Karpas-422 (cell line): ENCODE measurements at regions not wholly inside any gene's neighbourhood (a gene's known extent, or its start where the extent isn't known, plus 50 kb on each side); places are given as distances from the start of the nearest gene placed in this dataset.

Experiments
- DNase-seq: peaks from one replicate; pipeline ENCODE4 v3.0.0-alpha.2; 2015
- H2AFZ ChIP-seq: fragments of 200-600 bp; sonication (generic); 2 replicates; pipeline ENCODE4 v1.6.1; 2014; ENCODE audit warnings: antibody characterized with exemption, low read length, mixed read lengths
- H3K27ac ChIP-seq: fragments of 200-600 bp; sonication (generic); 2 replicates; pipeline ENCODE4 v1.5.1; 2014; ENCODE audit warnings: mild to moderate bottlenecking, low read length, moderate library complexity
- H3K27me3 ChIP-seq: fragments of 200-600 bp; sonication (generic); 2 replicates; pipeline ENCODE4 v1.6.1; 2014; ENCODE audit warnings: low read length, mixed read lengths
- H3K36me3 ChIP-seq: fragments of 200-600 bp; sonication (generic); 2 replicates; pipeline ENCODE4 v1.6.1; 2014; ENCODE audit warnings: low read length, mixed read lengths; ENCODE audit not compliant: insufficient read depth
- H3K4me1 ChIP-seq: fragments of 200-600 bp; sonication (generic); 2 replicates; pipeline ENCODE4 v1.6.1; 2014; ENCODE audit warnings: mild to moderate bottlenecking, low read length, mixed read lengths
- H3K4me2 ChIP-seq: fragments of 200-600 bp; sonication (generic); 2 replicates; pipeline ENCODE4 v1.6.1; 2014; ENCODE audit warnings: low read length, low read depth, mild to moderate bottlenecking; ENCODE audit not compliant: poor library complexity, severe bottlenecking
- H3K4me3 ChIP-seq: fragments of 200-600 bp; sonication (generic); 2 replicates; pipeline ENCODE4 v1.5.1; 2014; ENCODE audit warnings: mild to moderate bottlenecking, antibody characterized with exemption, low read length, mixed read lengths
- H3K79me2 ChIP-seq: fragments of 200-600 bp; sonication (generic); 2 replicates; pipeline ENCODE4 v1.6.1; 2014; ENCODE audit warnings: mild to moderate bottlenecking, low read length, mixed read lengths
- H3K9ac ChIP-seq: fragments of 200-600 bp; sonication (generic); 2 replicates; pipeline ENCODE4 v1.6.0; 2014; ENCODE audit warnings: low read length
- H3K9me2 ChIP-seq: fragments of 200-600 bp; sonication (generic), shearing (Covaris generic); replicated peaks from 2 replicates; pipeline ENCODE4 v1.6.0; 2014; ENCODE audit warnings: mild to moderate bottlenecking, low read length, moderate library complexity; ENCODE audit not compliant: insufficient read depth
- H3K9me3 ChIP-seq: fragments of 300-700, 200-600 bp; sonication (generic); 2 replicates; pipeline ENCODE4 v1.6.1; 2014; ENCODE audit warnings: low read length, mixed read lengths
- H4K20me1 ChIP-seq: fragments of 200-600 bp; sonication (generic); 2 replicates; pipeline ENCODE4 v1.6.1; 2014; ENCODE audit warnings: mild to moderate bottlenecking, antibody characterized with exemption, low read length, low read depth; ENCODE audit not compliant: insufficient read depth

- DNase-seq, result no peak
- Histone ChIP-seq H4K20me1 (no peaks in the 10 kb centered on the region), H3K9me2 (no peaks in the 10 kb centered on the region), H3K4me1 (peaks cover 4% of the 10 kb centered on the region; the same call in 1 of the 2 replicates), H3K4me3 (no peak overlapping the region), H3K9ac (no peak overlapping the region), H3K27ac (no peak overlapping the region), H3K27me3 (no peaks in the 10 kb centered on the region), H3K36me3 (no peaks in the 10 kb centered on the region), H3K4me2 (no peak overlapping the region), H2AFZ (no peak overlapping the region), H3K9me3 (no peaks in the 10 kb centered on the region), H3K79me2 (no peaks in the 10 kb centered on the region)
These were observed 352.6 kb upstream of the POU3F3 start for GRCh38 chr2:104501342-104501741.

DNA sequence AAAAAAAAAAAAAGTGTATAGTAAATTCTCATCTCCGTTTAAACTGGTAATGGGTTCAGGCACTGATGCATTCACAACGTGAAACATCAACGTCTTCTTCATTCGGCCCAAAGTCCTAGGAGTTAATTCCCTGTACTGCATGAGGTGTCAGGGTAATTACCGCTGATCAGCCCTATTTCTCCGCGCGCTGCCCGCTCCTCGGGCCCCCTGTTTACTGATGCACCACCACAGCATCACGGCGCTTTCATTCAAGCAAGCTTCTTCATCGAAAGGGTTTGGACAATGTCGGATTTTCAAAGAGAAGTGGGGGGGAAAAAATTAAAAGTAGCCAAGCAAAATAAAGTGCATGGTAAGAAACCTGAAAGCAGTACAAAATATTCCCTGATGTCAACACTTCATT, 352.0 kb upstream of the POU3F3 start:
- no peak overlapping the region for H3K4me2 ChIP-seq
- H3K4me3 ChIP-seq, result no peak overlapping the region
- no peak overlapping the region for H3K27ac ChIP-seq
- DNase-seq, result no peak
- H2AFZ ChIP-seq, result no peak overlapping the region
- H3K9me3 ChIP-seq, result no peaks in the 10 kb centered on the region
- no peaks in the 10 kb centered on the region for H3K9me2 ChIP-seq
- H3K36me3 ChIP-seq, result no peaks in the 10 kb centered on the region
- no peaks in the 10 kb centered on the region for H3K27me3 ChIP-seq
- H3K79me2 ChIP-seq, result no peaks in the 10 kb centered on the region
- H3K9ac ChIP-seq, result no peak overlapping the region
- H3K4me1 ChIP-seq, result peaks cover 4% of the 10 kb centered on the region; the same call in 1 of the 2 replicates
- H4K20me1 ChIP-seq, result no peaks in the 10 kb centered on the region

DNA sequence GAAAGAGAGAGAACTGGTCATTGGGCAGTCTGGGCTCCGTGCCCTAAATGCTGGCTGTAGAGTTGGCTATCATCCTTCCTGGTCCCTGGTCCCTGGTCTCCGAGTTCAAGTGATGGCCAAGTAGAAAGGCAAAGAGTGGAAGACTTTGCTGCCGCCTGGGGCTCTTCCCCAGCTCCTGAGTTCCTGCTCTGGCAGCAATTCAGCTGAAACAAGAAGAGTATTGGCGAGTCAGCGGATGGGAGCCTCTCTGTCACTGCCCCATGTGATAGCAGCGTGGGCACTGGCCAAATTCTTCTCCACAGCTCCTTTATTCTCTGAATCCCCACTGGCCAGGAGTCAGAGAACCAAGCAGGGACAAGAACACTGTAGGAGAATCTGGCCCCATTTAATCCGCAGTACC, 351.0 kb upstream of the POU3F3 start:
- Histone ChIP-seq H3K27me3 (no peaks in the 10 kb centered on the region), H2AFZ (no peak overlapping the region), H3K27ac (no peak overlapping the region), H3K36me3 (no peaks in the 10 kb centered on the region), H4K20me1 (no peaks in the 10 kb centered on the region), H3K79me2 (no peaks in the 10 kb centered on the region), H3K9me3 (no peaks in the 10 kb centered on the region), H3K4me3 (no peak overlapping the region), H3K4me2 (no peak overlapping the region), H3K9ac (no peak overlapping the region), H3K9me2 (no peaks in the 10 kb centered on the region), H3K4me1 (peaks cover 4% of the 10 kb centered on the region; the same call in 1 of the 2 replicates)
- no peak for DNase-seq

- H3K9ac ChIP-seq, result no peak overlapping the region
These were observed 349.4 kb upstream of the POU3F3 start for GRCh38 chr2:104504331-104505073.

GRCh38 chr2:104518256-104518655, 335.7 kb upstream of the POU3F3 start:
- Histone ChIP-seq H3K79me2 (no peaks in the 10 kb centered on the region), H2AFZ (no peak overlapping the region), H3K4me1 (no peaks in the 10 kb centered on the region), H3K27ac (no peak overlapping the region), H3K36me3 (no peaks in the 10 kb centered on the region), H3K4me3 (no peak overlapping the region), H4K20me1 (no peaks in the 10 kb centered on the region), H3K27me3 (no peaks in the 10 kb centered on the region), H3K9me3 (no peaks in the 10 kb centered on the region), H3K9me2 (no peaks in the 10 kb centered on the region), H3K4me2 (no peak overlapping the region), H3K9ac (no peak overlapping the region)
- DNase-seq, result no peak

More at GRCh38 chr2:104504331-104505073, 349.4 kb upstream of the POU3F3 start:
- Histone ChIP-seq H3K27me3 (no peaks in the 10 kb centered on the region), H3K4me2 (no peak overlapping the region), H2AFZ (no peak overlapping the region), H3K36me3 (no peaks in the 10 kb centered on the region), H3K4me1 (peaks cover 4% of the 10 kb centered on the region; the same call in 1 of the 2 replicates), H3K79me2 (no peaks in the 10 kb centered on the region), H3K9me2 (no peaks in the 10 kb centered on the region), H3K9me3 (no peaks in the 10 kb centered on the region), H4K20me1 (no peaks in the 10 kb centered on the region), H3K4me3 (no peak overlapping the region), H3K27ac (no peak overlapping the region)
- DNase-seq, result no peak

DNA sequence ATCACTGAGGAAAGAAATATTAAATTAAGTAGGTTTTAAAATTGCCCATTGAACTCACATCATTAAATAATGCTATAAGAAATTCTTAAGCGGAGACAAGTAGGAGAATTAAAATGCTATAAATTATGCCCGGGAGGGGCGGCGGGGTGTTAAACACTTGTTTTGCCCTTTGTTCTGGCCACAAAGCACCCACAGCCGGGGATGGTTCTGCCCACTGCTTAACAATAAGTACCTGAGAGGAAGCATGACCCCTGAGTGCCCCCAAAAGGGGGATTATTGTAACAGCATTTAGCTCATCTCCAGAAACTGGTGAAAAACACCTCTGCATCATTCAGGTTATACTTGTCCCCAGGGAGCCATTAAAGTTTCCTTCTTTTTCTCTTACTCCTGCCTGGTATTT, 332.7 kb upstream of the POU3F3 start:
- H3K36me3 ChIP-seq, result no peaks in the 10 kb centered on the region

DNA sequence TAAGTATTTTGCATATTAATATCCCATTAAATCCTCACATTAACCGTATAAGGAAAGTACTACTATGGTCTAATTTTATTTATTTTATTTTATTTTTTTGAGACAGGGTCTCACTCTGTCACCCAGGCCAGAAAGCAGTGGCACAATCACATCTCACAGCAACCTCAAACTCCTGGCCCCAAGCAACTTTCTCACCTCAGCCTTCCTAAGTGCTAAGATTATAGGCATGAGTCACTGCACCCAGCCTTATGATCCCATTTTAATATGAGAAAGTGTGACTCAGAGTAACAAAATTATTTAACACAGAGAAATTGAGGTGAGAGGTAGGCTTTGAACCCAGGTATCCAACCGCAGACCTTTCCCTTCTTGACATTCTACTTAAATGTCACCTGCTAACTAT, 330.0 kb upstream of the POU3F3 start:
- Histone ChIP-seq H3K9me2 (no peaks in the 10 kb centered on the region), H3K4me1 (no peaks in the 10 kb centered on the region), H4K20me1 (no peaks in the 10 kb centered on the region), H2AFZ (no peak overlapping the region), H3K9ac (no peak overlapping the region), H3K36me3 (no peaks in the 10 kb centered on the region), H3K4me3 (no peak overlapping the region), H3K9me3 (no peaks in the 10 kb centered on the region), H3K27me3 (no peaks in the 10 kb centered on the region), H3K79me2 (no peaks in the 10 kb centered on the region), H3K4me2 (no peak overlapping the region), H3K27ac (no peak overlapping the region)
- DNase-seq, result no peak

More for the DNA sequence above, 332.7 kb upstream of the POU3F3 start:
- no peaks in the 10 kb centered on the region for H4K20me1 ChIP-seq
- peak; percentile 58 for DNase-seq
- no peaks in the 10 kb centered on the region for H3K9me2 ChIP-seq
- no peak overlapping the region for H3K9ac ChIP-seq
- no peak overlapping the region for H2AFZ ChIP-seq
- no peak overlapping the region for H3K27ac ChIP-seq
- no peaks in the 10 kb centered on the region for H3K79me2 ChIP-seq
- H3K4me3 ChIP-seq, result no peak overlapping the region
- no peaks in the 10 kb centered on the region for H3K27me3 ChIP-seq
- no peaks in the 10 kb centered on the region for H3K4me1 ChIP-seq
- H3K9me3 ChIP-seq, result no peaks in the 10 kb centered on the region
- no peak overlapping the region for H3K4me2 ChIP-seq

GRCh38 chr2:104528101-104528500, 325.8 kb upstream of the POU3F3 start:
- H3K27ac ChIP-seq, result no peak overlapping the region
- H2AFZ ChIP-seq, result no peak overlapping the region

More at GRCh38 chr2:104528101-104528500, 325.8 kb upstream of the POU3F3 start:
- H4K20me1 ChIP-seq, result no peaks in the 10 kb centered on the region
- DNase-seq, result no peak
- no peaks in the 10 kb centered on the region for H3K9me3 ChIP-seq
- no peak overlapping the region for H3K4me3 ChIP-seq
- no peaks in the 10 kb centered on the region for H3K4me1 ChIP-seq
- no peaks in the 10 kb centered on the region for H3K27me3 ChIP-seq
- no peaks in the 10 kb centered on the region for H3K36me3 ChIP-seq
- no peak overlapping the region for H3K9ac ChIP-seq
- no peaks in the 10 kb centered on the region for H3K9me2 ChIP-seq
- H3K4me2 ChIP-seq, result no peak overlapping the region
- no peaks in the 10 kb centered on the region for H3K79me2 ChIP-seq
